AG09319 (cell line): ENCODE measurements at regions not wholly inside any gene's neighbourhood (a gene's known extent, or its start where the extent isn't known, plus 50 kb on each side); places are given as distances from the start of the nearest gene placed in this dataset.

Experiments used
- DNase-seq: peaks from one replicate; pipeline ENCODE4 v3.0.0-alpha.2; 2010; ENCODE audit warnings: low read depth; ENCODE audit errors: extremely low read depth
- CTCF ChIP-seq: IDR thresholded peaks from 2 replicates; pipeline ENCODE4 v1.5.1; 2011; ENCODE audit warnings: low read depth, mild to moderate bottlenecking, inconsistent platforms, low read length, moderate library complexity

- no peak for DNase-seq
- no peak for TF ChIP-seq CTCF
These were observed 128.1 kb upstream of the SOX6 start for GRCh38 chr11:16484434-16484833.

GRCh38 chr11:16474659-16475058 lies 118.3 kb upstream of the SOX6 start:
- TF ChIP-seq CTCF = no peak
- DNase-seq = no peak

- TF ChIP-seq CTCF = no peak
- DNase-seq = no peak
These were observed 113.6 kb upstream of the SOX6 start for GRCh38 chr11:16469968-16470367.

GRCh38 chr11:16468735-16469453 lies 112.5 kb upstream of the SOX6 start:
- no peak for DNase-seq
- TF ChIP-seq CTCF = no peak

- DNase-seq = no peak
These were observed 104.2 kb upstream of the SOX6 start for GRCh38 chr11:16460508-16460907.

GRCh38 chr11:16456366-16456765 lies 100.0 kb upstream of the SOX6 start:
- no peak for DNase-seq
- TF ChIP-seq CTCF = no peak

More at GRCh38 chr11:16460508-16460907, 104.2 kb upstream of the SOX6 start:
- TF ChIP-seq CTCF = no peak

- no peak for TF ChIP-seq CTCF
- DNase-seq = no peak
These were observed 98.0 kb upstream of the SOX6 start for GRCh38 chr11:16454289-16454863.
